ENCODE measurements at regions not wholly inside any gene's neighbourhood (a gene's known extent, or its start where the extent isn't known, plus 50 kb on each side); places are given as distances from the start of the nearest gene placed in this dataset.
A peak's percentile ranks its signal among the peaks of the same experiment; 100 is the strongest.

DNA sequence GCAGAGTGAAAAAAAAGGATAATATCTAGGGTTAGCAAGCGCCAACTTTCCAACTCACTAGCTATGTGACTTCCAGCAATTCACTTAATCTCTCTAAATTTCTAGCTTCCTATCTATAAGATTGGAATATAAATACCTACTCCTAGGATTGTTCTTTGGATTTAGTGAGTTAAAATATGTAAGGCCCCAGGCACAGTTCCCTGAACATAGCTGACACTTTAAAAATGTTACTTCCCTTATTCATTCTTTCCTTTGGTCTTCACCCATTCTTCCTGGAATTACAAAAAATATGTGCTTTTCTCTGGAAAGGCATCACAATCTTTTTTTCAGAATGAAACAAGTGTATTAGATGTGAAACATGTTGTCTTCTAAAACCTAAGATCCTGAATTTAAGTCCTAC, 365.7 kb downstream of the RBM43 start:
- no peak for DNase-seq (ENCODE audit: low spot score in 2 of 2)
- H3K9me3 ChIP-seq = no peaks in the 10 kb centered on the region
- in situ Hi-C loops (cut with MboI; ENCODE audit: low sequenced_read_pairs) = no loop called here
- H3K36me3 ChIP-seq (replicated peaks) = no peaks in the 10 kb centered on the region
- H3K4me3 ChIP-seq = no peak overlapping the region
- H3K4me1 ChIP-seq = no peaks in the 10 kb centered on the region
- no peaks in the 10 kb centered on the region for H3K27me3 ChIP-seq (ENCODE audit: low read depth)

DNA sequence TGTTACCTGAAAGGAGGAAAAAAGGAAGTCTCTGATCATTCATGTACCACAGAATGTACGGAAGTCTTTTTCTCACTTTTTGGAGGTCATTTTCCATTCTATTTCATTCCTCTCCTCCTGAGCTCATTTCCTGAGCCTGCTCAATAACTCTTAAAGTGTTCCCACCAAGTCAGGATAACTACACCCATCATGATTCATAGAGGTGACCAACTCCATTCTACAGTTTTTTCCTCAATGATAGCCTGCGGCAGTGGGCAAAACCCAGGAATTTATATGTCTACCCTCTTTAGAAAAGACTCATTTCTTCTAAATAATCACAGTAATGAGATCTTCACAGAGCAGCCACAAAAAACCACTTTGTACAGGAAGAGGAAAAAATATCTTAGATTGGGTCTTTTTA, 372.5 kb downstream of the RBM43 start:
- Histone ChIP-seq H3K4me3 (no peak overlapping the region), H3K36me3 (replicated peaks) (no peaks in the 10 kb centered on the region)
- no peak for DNase-seq (ENCODE audit: low spot score in 2 of 2)

DNA sequence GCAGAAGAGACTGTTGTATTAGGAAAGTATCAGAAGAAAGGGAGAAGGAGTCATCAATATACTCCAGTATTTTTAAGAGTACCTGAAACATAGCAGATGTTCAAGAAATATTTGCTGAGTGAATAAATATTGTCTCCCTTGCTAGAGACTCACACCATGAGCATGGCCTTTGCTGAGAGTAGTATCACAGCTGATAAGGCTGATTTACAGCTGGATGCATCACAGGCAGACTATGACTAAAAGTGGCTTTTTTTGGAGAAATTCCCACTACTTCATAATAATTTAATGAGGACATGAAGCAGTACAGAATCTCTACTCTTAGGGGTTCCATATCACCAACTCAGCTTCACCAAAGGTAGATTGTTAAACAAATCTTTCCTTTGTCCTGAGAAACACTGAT, 373.3 kb downstream of the RBM43 start:
- no peaks in the 10 kb centered on the region for H3K27me3 ChIP-seq (ENCODE audit: low read depth)
- H3K36me3 ChIP-seq (replicated peaks) = no peaks in the 10 kb centered on the region
- in situ Hi-C loops (cut with MboI; ENCODE audit: low sequenced_read_pairs) = no loop called here
- no peak for DNase-seq (ENCODE audit: low spot score in 2 of 2)
- H3K9me3 ChIP-seq = no peaks in the 10 kb centered on the region
- H3K4me3 ChIP-seq = no peak overlapping the region
- no peaks in the 10 kb centered on the region for H3K4me1 ChIP-seq

More for the DNA sequence above, 372.5 kb downstream of the RBM43 start:
- in situ Hi-C loops (cut with MboI; ENCODE audit: low sequenced_read_pairs) = no loop called here
- no peaks in the 10 kb centered on the region for H3K27me3 ChIP-seq (ENCODE audit: low read depth)
- no peaks in the 10 kb centered on the region for H3K4me1 ChIP-seq
- no peaks in the 10 kb centered on the region for H3K9me3 ChIP-seq

GRCh38 chr2:150887926-150888325, 373.7 kb downstream of the RBM43 start:
- in situ Hi-C loops (cut with MboI; ENCODE audit: low sequenced_read_pairs) = no loop called here
- no peaks in the 10 kb centered on the region for H3K36me3 ChIP-seq (replicated peaks)

DNA sequence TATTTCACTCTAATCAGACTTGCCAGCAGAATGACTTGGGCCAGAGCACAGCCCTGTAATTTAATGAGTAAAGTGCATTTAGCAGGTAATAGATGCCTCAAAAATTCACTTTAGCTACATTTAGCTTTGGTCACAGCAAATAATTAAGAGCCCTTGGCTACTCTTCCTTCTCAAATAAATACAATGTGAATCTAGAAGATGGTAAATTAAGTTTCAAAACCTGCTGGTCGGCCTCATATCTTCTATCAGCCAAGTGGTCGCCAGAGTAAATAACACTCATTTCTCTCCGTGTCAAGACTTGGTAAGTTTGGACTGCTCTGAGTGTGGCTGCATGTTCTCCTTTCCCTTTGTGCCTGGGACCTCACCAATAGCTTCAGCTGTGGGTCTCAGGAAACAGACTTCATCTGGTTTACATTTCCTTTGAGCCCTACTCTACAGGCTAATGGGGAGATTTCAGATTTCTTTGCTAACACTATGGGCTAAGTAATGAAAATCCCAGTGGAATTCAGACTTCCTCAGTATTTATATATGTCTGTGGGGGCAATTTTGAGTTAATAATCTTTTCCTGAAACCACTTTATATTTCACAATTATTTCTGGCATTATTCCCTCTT, 375.8 kb downstream of the RBM43 start:
- DNase-seq (ENCODE audit: low spot score in 2 of 2) = no peak
- H3K27me3 ChIP-seq (ENCODE audit: low read depth) = no peaks in the 10 kb centered on the region
- in situ Hi-C loops (cut with MboI; ENCODE audit: low sequenced_read_pairs) = no loop called here
- no peaks in the 10 kb centered on the region for H3K36me3 ChIP-seq (replicated peaks)
- no peak overlapping the region for H3K4me3 ChIP-seq
- no peaks in the 10 kb centered on the region for H3K9me3 ChIP-seq
- no peaks in the 10 kb centered on the region for H3K4me1 ChIP-seq

More at GRCh38 chr2:150887926-150888325, 373.7 kb downstream of the RBM43 start:
- no peak overlapping the region for H3K4me3 ChIP-seq
- no peaks in the 10 kb centered on the region for H3K4me1 ChIP-seq
- no peaks in the 10 kb centered on the region for H3K27me3 ChIP-seq (ENCODE audit: low read depth)
- DNase-seq (ENCODE audit: low spot score in 2 of 2) = no peak
- H3K9me3 ChIP-seq = no peaks in the 10 kb centered on the region

- Histone ChIP-seq H3K9me3 (no peaks in the 10 kb centered on the region), H3K36me3 (replicated peaks) (no peaks in the 10 kb centered on the region), H3K4me1 (no peaks in the 10 kb centered on the region), H3K4me3 (no peak overlapping the region), H3K27me3 (ENCODE audit: low read depth) (no peaks in the 10 kb centered on the region)
- no peak for DNase-seq (ENCODE audit: low spot score in 2 of 2)
- in situ Hi-C loops (cut with MboI; ENCODE audit: low sequenced_read_pairs) = no loop called here
Observed at GRCh38 chr2:150885236-150885635, 376.4 kb downstream of the RBM43 start.

DNA sequence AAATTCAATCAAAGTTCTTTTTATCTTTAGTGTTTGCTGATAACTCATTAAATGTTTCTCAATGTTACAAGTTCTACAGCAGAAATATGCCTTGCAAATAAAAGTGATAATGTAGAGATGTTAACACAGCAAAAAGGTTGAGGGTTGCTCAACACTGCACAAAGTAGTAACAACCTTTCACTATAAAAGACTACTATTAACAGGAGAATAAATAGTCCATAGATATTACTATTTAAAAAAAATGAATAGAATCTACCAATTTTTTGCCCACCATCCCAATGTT, 378.1 kb downstream of the RBM43 start:
- Histone ChIP-seq H3K9me3 (no peaks in the 10 kb centered on the region; the same call in 1 of the 2 replicates), H3K4me3 (no peak overlapping the region), H3K36me3 (replicated peaks) (no peaks in the 10 kb centered on the region), H3K4me1 (no peaks in the 10 kb centered on the region; the same call in 1 of the 2 replicates), H3K27me3 (ENCODE audit: low read depth) (no peaks in the 10 kb centered on the region)
- DNase-seq (ENCODE audit: low spot score in 2 of 2) = no peak
- in situ Hi-C loops (cut with MboI; ENCODE audit: low sequenced_read_pairs) = no loop called here

DNA sequence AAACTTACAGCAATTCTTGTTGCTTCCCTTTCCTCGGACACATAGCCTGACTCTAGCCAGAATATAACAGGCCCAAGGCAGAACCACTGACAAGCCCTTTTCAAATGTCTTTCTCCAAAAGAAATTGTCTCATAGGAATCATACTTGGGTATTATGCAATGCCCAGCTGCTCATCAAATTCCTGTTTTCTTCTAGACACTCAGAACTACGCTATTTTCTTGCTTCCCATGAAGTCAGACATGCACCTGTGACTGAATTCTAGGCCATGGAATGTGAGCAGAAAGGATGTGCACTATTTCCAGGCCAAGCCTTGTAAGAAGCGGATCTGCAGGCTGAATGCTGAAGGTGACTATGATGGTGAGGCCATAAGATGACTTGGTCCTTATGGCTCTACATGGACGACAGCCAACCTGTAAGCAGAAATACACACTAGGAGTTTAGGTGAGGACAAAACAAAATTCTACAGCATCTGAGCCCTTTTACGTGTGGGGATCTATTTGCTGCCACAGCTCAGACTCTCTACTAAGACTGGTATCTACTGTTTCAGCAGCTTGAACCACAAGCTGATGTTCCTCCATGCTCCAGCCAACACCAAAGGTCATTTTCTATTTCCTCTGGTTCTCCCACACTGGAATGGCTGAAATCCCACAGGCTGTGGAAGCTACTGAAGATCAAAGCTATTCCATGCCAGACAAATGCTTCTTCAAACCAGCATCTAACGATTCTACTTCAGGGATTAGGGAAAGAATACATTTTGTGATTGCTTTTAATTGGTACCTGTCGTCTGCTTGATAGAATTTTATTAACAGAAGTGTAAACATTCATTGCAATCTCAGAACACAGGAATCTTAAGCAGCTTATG, 378.7 kb downstream of the RBM43 start:
- Histone ChIP-seq H3K9me3 (no peaks in the 10 kb centered on the region; the same call in 1 of the 2 replicates), H3K4me3 (no peak overlapping the region), H3K36me3 (replicated peaks) (no peaks in the 10 kb centered on the region), H3K4me1 (no peaks in the 10 kb centered on the region; the same call in 1 of the 2 replicates), H3K27me3 (ENCODE audit: low read depth) (no peaks in the 10 kb centered on the region)
- in situ Hi-C loops (cut with MboI; ENCODE audit: low sequenced_read_pairs) = no loop called here
- DNase-seq (ENCODE audit: low spot score in 2 of 2) = no peak

DNA sequence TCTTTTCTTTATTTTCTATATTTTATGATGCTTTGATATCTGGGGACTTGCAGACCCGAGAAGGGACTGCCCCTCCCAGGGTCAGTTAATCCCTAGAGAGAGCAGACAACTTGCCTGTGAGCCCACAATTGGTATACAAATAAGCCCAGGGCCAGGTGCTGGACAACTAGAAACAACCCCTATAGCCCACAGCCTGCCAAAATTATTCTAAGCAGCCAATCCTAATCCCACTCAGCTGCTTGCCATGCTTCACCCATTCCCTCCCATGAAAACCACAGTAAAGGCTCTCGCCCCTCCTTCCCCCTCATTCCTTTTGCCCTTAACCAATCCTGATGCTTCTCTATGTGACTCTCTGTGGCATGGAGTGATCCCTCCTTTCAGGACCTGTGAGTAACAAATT, 380.7 kb downstream of the RBM43 start:
- Histone ChIP-seq H3K9me3 (no peaks in the 10 kb centered on the region; the same call in 1 of the 2 replicates), H3K36me3 (replicated peaks) (no peaks in the 10 kb centered on the region), H3K4me1 (peaks cover 3% of the 10 kb centered on the region), H3K27me3 (ENCODE audit: low read depth) (no peaks in the 10 kb centered on the region), H3K4me3 (no peak overlapping the region)
- DNase-seq (ENCODE audit: low spot score in 2 of 2) = no peak
- in situ Hi-C loops (cut with MboI; ENCODE audit: low sequenced_read_pairs) = no loop called here

DNA sequence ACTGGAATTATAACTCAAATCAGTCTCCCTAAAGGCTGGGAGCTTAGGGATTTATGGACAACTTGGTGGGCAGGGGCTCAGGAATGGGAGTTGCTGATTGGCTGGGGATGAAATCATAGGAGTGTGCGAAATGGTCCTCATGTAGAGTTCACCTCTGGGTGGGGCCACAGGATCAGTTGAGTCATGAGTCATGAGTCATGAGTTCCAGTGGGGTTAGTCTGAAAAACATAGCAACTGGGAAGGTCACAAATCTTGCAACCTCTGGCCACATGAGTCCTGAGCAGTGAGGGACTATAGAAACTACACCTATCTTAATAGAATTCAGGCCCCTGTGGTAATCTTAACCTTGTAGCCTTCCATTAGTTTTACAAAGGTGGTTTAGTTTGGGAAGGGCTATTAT, 383.3 kb downstream of the RBM43 start:
- Histone ChIP-seq H3K36me3 (replicated peaks) (no peaks in the 10 kb centered on the region), H3K9me3 (no peaks in the 10 kb centered on the region; the same call in 1 of the 2 replicates), H3K4me1 (peaks cover 8% of the 10 kb centered on the region), H3K27me3 (ENCODE audit: low read depth) (no peaks in the 10 kb centered on the region), H3K4me3 (no peak overlapping the region)
- DNase-seq (ENCODE audit: low spot score in 2 of 2) = no peak
- in situ Hi-C loops (cut with MboI; ENCODE audit: low sequenced_read_pairs) = no loop called here

DNA sequence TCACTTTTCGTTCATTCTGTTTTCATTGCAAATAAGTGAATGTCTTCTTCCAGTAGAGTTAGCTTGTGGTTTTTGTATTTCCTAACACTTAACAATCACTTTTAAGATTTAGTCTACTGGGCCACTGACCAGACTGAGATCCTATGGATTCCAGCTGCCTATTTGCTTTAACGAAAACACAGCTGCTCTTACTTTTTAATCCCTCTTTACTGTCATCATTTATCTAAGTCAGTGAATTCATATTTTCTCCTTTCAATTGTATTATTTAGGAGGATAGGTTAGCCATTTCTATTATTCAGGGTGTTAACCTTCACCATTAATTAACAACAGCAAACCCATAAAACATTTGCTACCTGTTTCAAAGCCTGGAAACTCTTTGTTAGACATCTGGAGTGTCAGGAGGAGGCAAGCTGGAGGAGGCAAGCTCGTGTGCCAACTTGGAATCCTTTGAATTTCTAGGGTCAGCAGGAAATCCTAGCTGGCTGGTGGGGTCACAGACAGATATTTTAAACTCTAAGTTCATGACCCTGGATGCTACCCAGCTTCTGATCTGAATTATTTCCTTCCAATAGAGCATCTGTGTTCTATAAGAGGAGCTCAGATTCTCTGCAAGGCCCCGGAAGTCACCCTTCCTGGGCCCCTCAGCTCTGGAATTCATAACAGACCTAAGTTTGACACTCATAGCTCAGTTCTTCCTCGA, 385.3 kb downstream of the RBM43 start:
- Histone ChIP-seq H3K27me3 (ENCODE audit: low read depth) (no peaks in the 10 kb centered on the region), H3K4me1 (peaks cover 13% of the 10 kb centered on the region), H3K36me3 (replicated peaks) (no peaks in the 10 kb centered on the region), H3K4me3 (no peak overlapping the region), H3K9me3 (no peaks in the 10 kb centered on the region; the same call in 1 of the 2 replicates)
- DNase-seq (ENCODE audit: low spot score in 2 of 2) = no peak
- in situ Hi-C loops (cut with MboI; ENCODE audit: low sequenced_read_pairs) = no loop called here

- Histone ChIP-seq H3K4me3 (no peak overlapping the region), H3K9me3 (no peaks in the 10 kb centered on the region; the same call in 1 of the 2 replicates), H3K27me3 (ENCODE audit: low read depth) (no peaks in the 10 kb centered on the region), H3K4me1 (peaks cover 16% of the 10 kb centered on the region), H3K36me3 (replicated peaks) (no peaks in the 10 kb centered on the region)
- no peak for DNase-seq (ENCODE audit: low spot score in 2 of 2)
- in situ Hi-C loops (cut with MboI; ENCODE audit: low sequenced_read_pairs) = no loop called here
Observed at GRCh38 chr2:150873396-150873772, 385.9 kb upstream of the RND3 start.

- Histone ChIP-seq H3K9me3 (no peaks in the 10 kb centered on the region), H3K36me3 (replicated peaks) (no peaks in the 10 kb centered on the region), H3K27me3 (ENCODE audit: low read depth) (no peaks in the 10 kb centered on the region), H3K4me3 (no peak overlapping the region), H3K4me1 (peaks cover 16% of the 10 kb centered on the region)
- in situ Hi-C loops (cut with MboI; ENCODE audit: low sequenced_read_pairs) = no loop called here
- DNase-seq (ENCODE audit: low spot score in 2 of 2) = peak; percentile 17 to 23
Observed at GRCh38 chr2:150872756-150873395, 385.4 kb upstream of the RND3 start.

DNA sequence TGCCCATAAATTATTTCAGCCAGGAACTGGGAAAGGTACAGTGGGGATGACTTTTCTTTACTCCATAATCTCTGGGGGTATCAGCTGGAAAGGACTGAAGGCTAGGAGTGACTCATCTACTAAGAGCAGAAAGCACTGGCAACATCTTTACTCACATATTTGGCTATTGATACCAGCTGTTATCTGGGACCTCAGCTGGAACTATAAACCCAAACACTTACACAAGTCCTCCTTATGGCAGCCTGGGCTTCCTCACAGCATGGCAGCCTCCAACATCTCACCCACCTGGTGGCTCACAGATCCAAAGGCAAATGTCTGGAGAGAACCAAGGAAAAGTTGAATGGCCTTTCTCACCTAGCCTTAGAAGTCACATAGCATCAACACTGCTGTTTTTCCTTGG, 379.0 kb upstream of the RND3 start:
- H3K4me3 ChIP-seq = no peak overlapping the region
- DNase-seq (ENCODE audit: low spot score in 2 of 2) = no peak
- no peaks in the 10 kb centered on the region for H3K27me3 ChIP-seq (ENCODE audit: low read depth)
- in situ Hi-C loops (cut with MboI; ENCODE audit: low sequenced_read_pairs) = no loop called here
- H3K9me3 ChIP-seq = no peaks in the 10 kb centered on the region
- no peaks in the 10 kb centered on the region for H3K36me3 ChIP-seq (replicated peaks)
- H3K4me1 ChIP-seq = peaks cover 7% of the 10 kb centered on the region
